GM12891 (cell line): ENCODE measurements at regions not wholly inside any gene's neighbourhood (a gene's known extent, or its start where the extent isn't known, plus 50 kb on each side); places are given as distances from the start of the nearest gene placed in this dataset.

ENCODE experiments used
- DNase-seq: peaks from one replicate; pipeline ENCODE4 v3.0.0; 2011; ENCODE audit warnings: low spot score; ENCODE audit not compliant: insufficient read length
- FAIRE-seq: peaks from 2 replicates; lab custom pipeline; 2011; peaks lifted over from hg19 to GRCh38; lab: Jason Lieb, UNC
- PAX5 ChIP-seq: IDR thresholded peaks from 2 replicates; pipeline ENCODE4 v1.6.1; 2011; ENCODE audit warnings: low read length, moderate library complexity, mild to moderate bottlenecking; ENCODE audit not compliant: insufficient read depth, severe bottlenecking
- POLR2A ChIP-seq: IDR thresholded peaks from 2 replicates; pipeline ENCODE4 v1.6.1; 2011; ENCODE audit warnings: low read depth, low read length, control low read depth
- POLR2AphosphoS5 ChIP-seq: IDR thresholded peaks from 2 replicates; pipeline ENCODE4 v1.6.1; 2011; ENCODE audit warnings: low read depth, low read length, control low read depth
- POU2F2 ChIP-seq: IDR thresholded peaks from 2 replicates; pipeline ENCODE4 v1.6.1; 2011; ENCODE audit warnings: low read depth, mild to moderate bottlenecking, control low read depth, low read length, moderate library complexity
- SPI1 ChIP-seq: IDR thresholded peaks from 2 replicates; pipeline ENCODE4 v1.6.1; 2011; ENCODE audit warnings: low read depth, low read length, control low read depth
- TAF1 ChIP-seq: IDR thresholded peaks from 2 replicates; pipeline ENCODE4 v1.6.1; 2011; ENCODE audit warnings: low read depth, low read length, control low read depth

GRCh38 chr2:146265656-146266055 is 1579.2 kb upstream of the ACVR2A start:
- FAIRE-seq (no peak), DNase-seq (no peak)
- no peak for TF ChIP-seq SPI1
- no peak for TF ChIP-seq POU2F2
- TF ChIP-seq PAX5, result no peak
- TF ChIP-seq TAF1, result no peak
- TF ChIP-seq POLR2A, result no peak
- TF ChIP-seq POLR2AphosphoS5, result no peak

DNA sequence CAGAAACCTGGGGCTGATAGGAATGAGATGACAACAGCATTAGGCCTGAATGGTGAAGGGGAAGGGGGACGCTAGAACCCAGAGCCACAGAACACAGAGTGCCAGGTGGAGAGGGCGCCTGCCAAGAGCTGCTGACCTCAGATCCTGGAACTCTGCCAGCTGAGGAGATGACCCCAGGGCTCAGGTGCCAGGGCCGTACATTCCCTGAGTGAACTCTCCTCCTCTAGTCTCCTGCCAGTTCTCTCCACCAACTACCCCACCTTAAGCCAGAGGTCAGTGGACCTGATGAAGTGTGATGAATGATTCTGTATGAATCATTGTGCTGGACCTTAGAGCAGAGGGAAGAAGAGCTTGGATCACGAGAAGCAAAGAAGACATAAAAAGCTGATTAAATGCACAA is 1582.2 kb upstream of the ACVR2A start:
- DNase-seq, result no peak
- TF ChIP-seq TAF1 (no peak), POLR2A (no peak), PAX5 (no peak), SPI1 (no peak), POLR2AphosphoS5 (no peak), POU2F2 (no peak)
- FAIRE-seq, result no peak

DNA sequence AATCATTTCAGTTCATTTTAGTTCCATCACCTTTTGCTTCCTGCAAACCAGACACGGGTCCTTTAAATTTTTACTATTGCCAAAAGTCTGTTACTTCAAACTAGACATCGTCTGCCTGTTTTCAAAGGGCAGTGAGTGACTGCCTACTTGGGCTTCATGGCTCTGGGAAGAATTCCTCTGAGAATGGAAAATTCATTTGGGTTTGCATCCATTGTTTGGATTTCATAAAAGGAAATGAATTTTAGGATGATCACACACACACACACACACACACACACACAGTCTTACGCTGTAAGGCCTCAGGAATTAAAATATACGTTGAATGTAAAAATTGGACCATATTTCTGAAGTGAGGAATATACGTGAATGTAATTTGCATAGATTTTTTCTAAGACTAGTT is 1584.3 kb upstream of the ACVR2A start:
- FAIRE-seq, result no peak
- DNase-seq, result no peak
- TF ChIP-seq POU2F2, result no peak
- TF ChIP-seq SPI1, result no peak
- no peak for TF ChIP-seq PAX5

DNA sequence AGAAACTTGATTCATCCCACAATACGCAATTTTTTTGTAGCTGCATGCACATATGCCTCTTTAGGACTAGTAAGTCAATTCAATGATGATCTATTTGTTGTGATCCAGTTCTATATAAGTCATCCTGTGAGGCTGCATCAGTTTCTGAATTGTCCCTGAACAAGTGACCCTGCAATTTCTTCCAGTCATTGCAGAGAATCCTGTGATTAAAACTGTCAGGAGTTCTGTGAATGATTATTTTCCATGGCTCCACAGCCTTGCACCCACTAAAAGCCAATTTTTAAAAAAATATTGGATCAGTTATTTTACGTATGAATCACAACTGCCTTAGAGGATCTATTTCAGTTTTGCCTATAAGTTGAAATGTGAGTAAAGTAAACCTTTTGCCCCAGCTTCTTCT is 1585.0 kb upstream of the ACVR2A start:
- FAIRE-seq (no peak), DNase-seq (no peak)
- TF ChIP-seq POLR2AphosphoS5 (no peak), TAF1 (no peak), SPI1 (no peak), POLR2A (no peak), PAX5 (no peak), POU2F2 (no peak)

GRCh38 chr2:146258071-146258470 is 1586.8 kb upstream of the ACVR2A start:
- DNase-seq (no peak), FAIRE-seq (no peak)
- TF ChIP-seq POLR2A, result no peak
- TF ChIP-seq PAX5, result no peak
- no peak for TF ChIP-seq TAF1
- no peak for TF ChIP-seq POU2F2
- no peak for TF ChIP-seq SPI1
- TF ChIP-seq POLR2AphosphoS5, result no peak

- DNase-seq (no peak), FAIRE-seq (no peak)
- TF ChIP-seq SPI1, result no peak
- TF ChIP-seq POLR2AphosphoS5, result no peak
- no peak for TF ChIP-seq PAX5
- TF ChIP-seq POLR2A, result no peak
- TF ChIP-seq POU2F2, result no peak
- TF ChIP-seq TAF1, result no peak
Measured at GRCh38 chr2:146252119-146252518, 1592.7 kb upstream of the ACVR2A start.

DNA sequence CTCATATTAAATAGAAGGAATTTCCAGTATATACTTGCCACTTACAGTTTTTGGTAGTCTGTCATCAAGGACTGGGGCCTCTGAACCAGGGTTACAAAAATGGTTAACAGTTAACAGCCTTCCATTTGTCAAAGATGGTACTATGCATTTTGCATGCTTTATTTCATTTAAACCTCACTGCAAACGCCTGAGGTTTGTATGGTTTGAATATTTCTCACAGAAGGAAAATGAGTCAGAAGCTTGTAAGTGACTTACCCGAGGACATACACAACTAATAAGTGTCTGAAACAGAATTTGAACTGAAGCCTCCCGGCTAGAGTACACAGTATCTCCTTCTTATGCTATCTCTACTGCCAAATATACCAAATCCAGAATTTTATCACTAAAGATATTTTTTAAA is 1593.5 kb upstream of the ACVR2A start:
- no peak for TF ChIP-seq POLR2AphosphoS5
- no peak for TF ChIP-seq TAF1
- no peak for TF ChIP-seq PAX5
- no peak for TF ChIP-seq POU2F2
- no peak for TF ChIP-seq SPI1
- TF ChIP-seq POLR2A, result no peak
- FAIRE-seq, result no peak

DNA sequence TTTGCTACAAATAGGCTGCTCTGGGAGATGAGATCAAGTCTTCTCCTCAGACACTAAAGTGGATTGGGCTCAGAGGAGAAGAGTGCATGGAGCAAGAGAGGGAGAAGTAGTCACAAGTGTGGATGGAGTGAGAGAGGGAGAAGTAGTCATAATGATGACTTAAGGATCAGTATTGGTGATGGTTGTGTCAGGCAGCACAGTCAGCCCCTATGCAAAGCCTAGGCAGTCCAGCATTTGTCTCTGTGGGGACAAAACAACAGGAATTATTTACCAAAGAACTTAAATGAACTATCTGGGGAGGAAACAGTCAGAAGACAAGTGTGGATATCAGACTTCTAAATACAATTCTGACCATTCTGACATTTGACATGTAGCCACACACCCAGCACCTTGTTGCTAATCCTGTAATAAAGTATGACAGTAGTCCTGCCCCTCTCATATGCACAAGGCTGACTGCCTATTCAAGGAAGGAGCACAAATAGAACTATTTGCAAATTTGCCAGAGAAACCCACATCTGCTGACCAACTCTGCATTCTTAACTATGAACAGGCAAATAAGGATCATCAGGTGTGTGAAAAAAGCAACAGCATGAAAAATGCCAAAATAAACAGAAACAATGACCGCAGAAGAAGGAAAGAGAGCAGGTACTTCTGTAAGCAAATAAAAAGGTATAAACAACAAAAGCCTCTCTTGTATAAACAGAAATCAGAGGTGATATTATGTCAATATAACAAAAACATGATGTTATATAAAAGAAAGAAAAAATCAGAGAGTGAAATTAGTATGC is 1597.9 kb upstream of the ACVR2A start:
- FAIRE-seq, result no peak
- TF ChIP-seq TAF1, result no peak
- no peak for TF ChIP-seq POLR2AphosphoS5
- TF ChIP-seq POLR2A, result no peak
- TF ChIP-seq SPI1, result no peak
- TF ChIP-seq PAX5, result no peak
- TF ChIP-seq POU2F2, result no peak
- DNase-seq, result no peak

More for the DNA sequence above, 1593.5 kb upstream of the ACVR2A start:
- DNase-seq, result no peak

- no peak for FAIRE-seq
- no peak for DNase-seq
- TF ChIP-seq POLR2AphosphoS5 (no peak), POU2F2 (no peak), SPI1 (no peak), POLR2A (no peak), TAF1 (no peak), PAX5 (no peak)
Measured at GRCh38 chr2:146246002-146246735, 1598.7 kb upstream of the ACVR2A start.

DNA sequence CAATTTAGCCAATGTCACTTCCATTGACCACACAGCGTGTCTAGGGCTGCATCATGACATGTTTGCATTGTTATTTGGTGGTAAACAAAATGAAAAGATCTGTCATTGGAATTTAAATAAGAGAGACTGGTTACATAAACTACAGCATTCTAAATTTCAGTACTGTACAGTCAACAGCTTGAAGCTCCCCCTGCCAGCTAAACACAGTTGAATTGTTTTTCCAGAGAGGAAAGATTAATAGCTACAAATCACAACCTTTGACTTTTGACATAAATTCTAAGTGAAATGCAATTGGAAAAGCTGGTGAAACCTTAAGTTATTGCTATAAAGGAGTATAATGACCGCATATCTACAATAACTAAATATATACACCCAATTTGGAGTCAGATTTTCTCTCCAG is 1600.0 kb upstream of the ACVR2A start:
- DNase-seq (no peak), FAIRE-seq (no peak)
- TF ChIP-seq POLR2A, result no peak
- no peak for TF ChIP-seq SPI1
- TF ChIP-seq POLR2AphosphoS5, result no peak
